NT2/D1 (cell line): ENCODE measurements at regions not wholly inside any gene's neighbourhood (a gene's known extent, or its start where the extent isn't known, plus 50 kb on each side); places are given as distances from the start of the nearest gene placed in this dataset.

Experiments
- SUZ12 ChIP-seq: IDR thresholded peaks from 2 replicates; pipeline ENCODE4 v1.6.1; 2011; ENCODE audit not compliant: insufficient read length, insufficient read depth; ENCODE audit errors: extremely low read depth
- YY1 ChIP-seq: IDR thresholded peaks from 2 replicates; pipeline ENCODE4 v1.6.1; 2011; ENCODE audit not compliant: insufficient read length, insufficient read depth
- ZNF274 ChIP-seq: IDR thresholded peaks from 2 replicates; pipeline ENCODE4 v1.6.1; 2011; ENCODE audit warnings: mild to moderate bottlenecking, low read depth, low read length

- no peak for TF ChIP-seq YY1
- TF ChIP-seq ZNF274: no peak
- TF ChIP-seq SUZ12: no peak
Observed at GRCh38 chr12:130017591-130018449, 114.0 kb upstream of the TMEM132D start.
